Dendritic cell treated with granulocyte-macrophage colony-stimulating factor and Interleukin-4, amounts not matched to agents 40 ng/mL and 50 ng/mL, for 4 days (primary cell): ENCODE measurements at regions not wholly inside any gene's neighbourhood (a gene's known extent, or its start where the extent isn't known, plus 50 kb on each side); places are given as distances from the start of the nearest gene placed in this dataset.

Experiments
- H3K27ac Mint-ChIP-seq: one replicate; pipeline ENCODE4 v1.8.0; 2022; ENCODE audit warnings: mild to moderate bottlenecking, mixed read lengths
- H3K27me3 Mint-ChIP-seq: one replicate; pipeline ENCODE4 v1.8.0; 2022; ENCODE audit warnings: mild to moderate bottlenecking, mixed read lengths
- H3K36me3 Mint-ChIP-seq: one replicate; pipeline ENCODE4 v1.8.0; 2022; ENCODE audit warnings: low read depth, mixed read lengths
- H3K4me1 Mint-ChIP-seq: one replicate; pipeline ENCODE4 v1.8.0; 2022; ENCODE audit warnings: low read depth, mixed read lengths
- H3K4me3 Mint-ChIP-seq: one replicate; pipeline ENCODE4 v1.8.0; 2022; ENCODE audit warnings: mild to moderate bottlenecking, moderate library complexity, mixed read lengths
- H3K9me3 Mint-ChIP-seq: one replicate; pipeline ENCODE4 v1.8.0; 2022; ENCODE audit warnings: mixed read lengths
- intact Hi-C: fragments of 100-400 bp; cut with micrococcal nuclease; formaldehyde crosslinking; loops from one replicate; pipeline ENCODE4 v1.15.0; 2022

DNA sequence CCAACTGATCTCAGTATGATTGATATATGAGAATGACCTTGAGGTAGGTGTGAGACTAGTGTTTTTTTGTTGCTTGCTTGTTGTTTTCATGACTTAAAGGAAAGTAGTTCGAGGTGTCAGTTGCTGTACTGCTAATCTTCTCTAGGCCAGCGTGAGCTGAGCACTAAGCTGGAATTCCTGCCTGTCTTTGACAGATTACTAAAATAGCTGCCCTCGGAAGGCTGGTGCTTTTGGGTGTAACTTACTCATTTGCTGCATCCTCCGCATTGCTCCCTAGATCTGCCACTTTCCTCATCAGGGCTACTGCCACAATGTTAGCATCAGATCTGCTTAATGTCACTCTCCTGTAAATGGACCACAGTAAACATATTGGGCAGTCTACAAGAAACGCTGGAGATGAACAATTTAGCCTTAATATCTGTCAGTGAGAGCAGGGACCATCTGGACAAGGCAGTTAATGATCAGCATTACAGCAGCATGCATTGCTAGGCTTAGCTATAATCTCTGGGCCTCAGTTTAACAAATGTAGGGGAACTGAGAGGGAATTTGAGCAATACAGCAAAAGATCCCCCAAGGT lies 106.6 kb upstream of the CDH6 start:
- H3K36me3 Mint-ChIP-seq: no peaks in the 10 kb centered on the region
- no peaks in the 10 kb centered on the region for H3K27me3 Mint-ChIP-seq
- no peaks in the 10 kb centered on the region for H3K4me1 Mint-ChIP-seq
- no peak overlapping the region for H3K27ac Mint-ChIP-seq
- intact Hi-C loops: no loop called here
- H3K9me3 Mint-ChIP-seq: peaks cover 5% of the 10 kb centered on the region
- no peak overlapping the region for H3K4me3 Mint-ChIP-seq

DNA sequence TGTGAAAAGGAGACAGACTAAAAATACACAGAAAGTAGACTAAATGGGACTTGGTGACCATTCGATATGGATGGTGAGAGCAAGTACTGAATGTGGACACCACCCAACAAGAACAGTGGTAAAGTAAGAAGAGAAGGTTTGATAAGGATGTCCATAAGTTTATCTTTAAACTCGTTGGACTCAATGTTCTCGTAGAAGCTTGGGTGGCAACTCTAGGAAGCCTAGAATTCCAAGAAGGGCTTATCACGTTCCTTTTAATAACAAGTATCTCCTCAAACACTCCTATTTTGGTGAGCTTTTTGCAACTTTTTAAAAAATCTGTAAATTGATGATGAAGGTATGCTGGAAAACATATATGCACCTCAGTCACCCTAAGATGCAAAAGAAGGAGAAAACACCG lies 108.6 kb upstream of the CDH6 start:
- no peak overlapping the region for H3K4me3 Mint-ChIP-seq
- no peaks in the 10 kb centered on the region for H3K27me3 Mint-ChIP-seq
- intact Hi-C loops: no loop called here

DNA sequence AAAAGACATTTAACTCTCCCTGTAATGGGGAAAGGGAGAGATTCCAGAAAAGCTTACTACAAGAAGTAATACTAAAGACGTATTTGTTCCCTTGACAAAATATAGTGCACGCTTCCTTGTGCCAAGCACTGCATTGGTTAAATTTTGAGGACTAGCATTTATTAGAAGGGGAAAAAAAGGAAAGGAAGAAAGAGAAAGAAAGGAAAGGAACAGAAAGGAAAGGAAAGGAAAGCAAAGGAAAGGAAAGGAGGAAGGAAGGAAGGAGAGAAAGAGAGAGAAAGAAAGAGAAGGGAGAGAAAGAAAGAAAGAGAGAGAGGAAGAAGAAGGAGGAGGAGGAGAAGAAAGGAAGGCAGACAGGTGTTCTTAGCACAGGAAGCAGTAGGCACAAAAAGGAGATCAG lies 110.1 kb upstream of the CDH6 start:
- intact Hi-C loops: no loop called here
- Mint-ChIP-seq H3K9me3 (peaks cover 5% of the 10 kb centered on the region), H3K27ac (no peak overlapping the region), H3K36me3 (no peaks in the 10 kb centered on the region), H3K4me3 (no peak overlapping the region), H3K4me1 (no peaks in the 10 kb centered on the region), H3K27me3 (no peaks in the 10 kb centered on the region)

More for the DNA sequence above, 108.6 kb upstream of the CDH6 start:
- H3K36me3 Mint-ChIP-seq: no peaks in the 10 kb centered on the region
- H3K27ac Mint-ChIP-seq: no peak overlapping the region
- peaks cover 5% of the 10 kb centered on the region for H3K9me3 Mint-ChIP-seq
- no peaks in the 10 kb centered on the region for H3K4me1 Mint-ChIP-seq

DNA sequence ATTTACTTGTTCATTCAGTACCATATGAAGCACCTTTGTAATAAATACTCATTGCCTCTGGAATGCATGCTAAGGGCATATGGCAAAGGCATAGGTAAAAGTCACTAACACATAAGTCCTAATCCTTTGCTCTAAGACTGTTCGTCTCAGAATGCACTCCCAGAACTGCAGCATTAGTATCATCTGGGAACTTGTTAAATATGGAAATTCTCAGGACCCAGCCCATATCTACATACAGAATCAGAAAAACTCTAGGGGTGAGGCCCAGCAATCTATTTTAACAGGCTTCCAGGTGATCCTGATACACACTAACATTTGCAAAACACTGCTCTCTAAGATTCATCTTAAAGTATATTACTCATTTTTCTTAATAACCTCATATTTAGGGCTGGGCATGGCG lies 113.8 kb upstream of the CDH6 start:
- Mint-ChIP-seq H3K9me3 (peaks cover 26% of the 10 kb centered on the region), H3K27ac (no peak overlapping the region), H3K4me1 (no peaks in the 10 kb centered on the region), H3K27me3 (no peaks in the 10 kb centered on the region), H3K4me3 (no peak overlapping the region), H3K36me3 (no peaks in the 10 kb centered on the region)
- intact Hi-C loops: no loop called here

DNA sequence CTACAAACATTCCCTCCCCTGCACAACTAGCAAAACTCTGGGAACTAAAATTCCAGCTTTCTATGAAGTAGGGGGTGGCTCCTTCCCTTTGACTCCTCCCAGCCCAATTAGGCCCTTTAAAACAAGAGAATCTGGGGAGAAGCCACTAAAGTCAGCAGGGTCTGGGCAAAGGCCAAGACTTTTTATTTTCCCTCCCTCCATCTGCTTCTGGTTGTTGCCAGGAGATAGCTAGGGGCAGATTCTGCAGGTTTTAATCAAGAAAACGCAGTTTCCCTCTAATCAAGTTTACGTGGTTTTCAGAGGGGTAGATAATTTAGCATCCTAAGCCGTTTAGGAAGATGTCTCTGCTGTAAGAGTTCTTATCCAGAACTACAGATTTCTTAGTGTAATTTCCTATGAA lies 114.5 kb upstream of the CDH6 start:
- intact Hi-C loops: no loop called here
- Mint-ChIP-seq H3K27ac (no peak overlapping the region), H3K36me3 (no peaks in the 10 kb centered on the region), H3K9me3 (peaks cover 29% of the 10 kb centered on the region), H3K27me3 (no peaks in the 10 kb centered on the region), H3K4me1 (no peaks in the 10 kb centered on the region), H3K4me3 (no peak overlapping the region)

DNA sequence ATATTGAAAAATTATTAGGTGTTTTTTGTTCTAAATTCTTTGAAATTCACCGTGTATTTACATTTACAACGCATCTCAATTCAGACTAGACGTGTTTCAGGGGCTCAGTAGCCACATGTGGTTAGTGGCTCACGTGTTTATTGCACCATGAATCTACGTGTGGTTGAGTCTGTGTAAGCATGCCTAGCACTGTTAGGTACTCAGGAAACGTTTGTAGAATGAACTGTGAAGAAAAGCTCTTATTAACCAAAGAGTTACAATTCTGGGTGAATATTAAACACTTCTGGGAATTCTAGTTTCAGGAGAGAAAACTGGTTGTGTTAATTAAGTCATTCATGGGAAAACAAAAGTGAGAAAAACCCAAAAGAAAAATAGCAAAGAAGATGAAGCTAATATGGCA lies 117.5 kb upstream of the CDH6 start:
- intact Hi-C loops: no loop called here
- Mint-ChIP-seq H3K27me3 (no peaks in the 10 kb centered on the region), H3K9me3 (peaks cover 24% of the 10 kb centered on the region), H3K36me3 (no peaks in the 10 kb centered on the region), H3K4me3 (no peak overlapping the region), H3K4me1 (no peaks in the 10 kb centered on the region), H3K27ac (no peak overlapping the region)

DNA sequence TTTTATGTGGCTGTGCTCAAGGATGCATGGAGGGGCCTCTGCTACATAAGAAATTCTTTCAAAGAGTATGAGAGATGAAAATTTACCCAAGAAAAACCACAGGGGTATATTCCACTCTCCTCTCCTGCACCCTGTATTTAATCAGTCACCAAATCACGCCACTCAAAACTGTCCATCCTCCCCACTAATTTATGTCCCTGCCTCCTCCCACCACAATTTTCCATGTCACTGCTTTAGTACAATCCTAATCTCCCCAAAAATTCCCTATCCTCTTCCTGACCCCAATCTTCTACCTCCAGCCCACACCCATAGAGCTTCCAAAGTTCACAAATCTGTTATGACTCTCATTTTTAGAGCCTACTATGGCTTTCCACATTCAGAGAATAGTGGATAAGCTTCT lies 125.2 kb upstream of the CDH6 start:
- Mint-ChIP-seq H3K9me3 (no peaks in the 10 kb centered on the region), H3K27ac (no peak overlapping the region), H3K4me1 (no peaks in the 10 kb centered on the region), H3K4me3 (no peak overlapping the region), H3K36me3 (no peaks in the 10 kb centered on the region), H3K27me3 (no peaks in the 10 kb centered on the region)
- intact Hi-C loops: no loop called here

DNA sequence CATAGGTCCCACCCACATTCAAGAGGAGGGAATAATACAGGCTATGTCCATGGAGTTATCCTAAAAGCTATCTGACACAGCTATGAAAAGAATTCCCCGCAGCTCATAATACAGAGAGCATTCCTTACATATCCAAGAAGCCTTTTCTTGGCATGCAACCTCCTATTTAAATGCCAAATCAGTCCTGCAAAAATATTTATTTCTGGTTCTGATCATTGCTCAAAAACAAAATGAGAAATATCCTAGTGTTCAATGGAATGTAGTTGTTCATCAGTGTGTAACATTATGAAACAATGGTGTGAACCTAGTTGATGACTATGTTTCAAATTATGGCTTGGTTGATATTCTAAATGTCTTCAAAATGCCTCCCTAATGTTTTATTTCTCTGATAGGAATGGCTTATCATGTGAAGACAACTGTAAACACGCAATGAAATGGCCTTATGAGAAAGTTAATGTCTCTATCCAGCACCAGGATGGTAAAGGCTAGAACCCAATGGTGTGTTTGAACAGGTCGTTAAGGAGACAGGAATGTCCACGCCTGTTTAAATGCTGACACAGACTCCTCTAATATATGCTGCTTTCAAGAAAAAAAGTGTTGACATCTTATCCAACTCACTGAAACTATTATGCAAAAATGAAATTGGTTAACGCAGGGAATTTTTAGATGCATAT lies 126.7 kb upstream of the CDH6 start:
- Mint-ChIP-seq H3K4me1 (no peaks in the 10 kb centered on the region), H3K36me3 (no peaks in the 10 kb centered on the region), H3K27ac (no peak overlapping the region), H3K4me3 (no peak overlapping the region), H3K27me3 (no peaks in the 10 kb centered on the region), H3K9me3 (no peaks in the 10 kb centered on the region)
- intact Hi-C loops: no loop called here

DNA sequence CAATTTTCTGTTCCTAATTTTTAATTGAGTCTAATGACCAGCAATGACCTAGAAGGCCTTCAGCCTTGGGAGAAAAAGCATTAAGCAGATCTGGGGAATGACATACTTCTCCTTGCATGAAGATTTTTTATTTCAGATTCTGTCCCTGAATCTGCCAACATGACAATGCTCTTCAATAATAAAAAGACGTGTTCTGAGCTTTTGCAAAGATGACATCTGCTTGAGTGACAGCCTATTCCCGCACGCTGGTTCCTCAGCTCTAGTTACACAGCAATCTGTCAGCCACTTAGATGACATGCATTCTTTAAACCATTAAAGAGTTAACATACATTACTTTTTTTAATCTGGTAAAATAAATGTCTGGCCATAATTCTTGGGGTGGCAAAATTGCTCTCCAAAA lies 129.3 kb upstream of the CDH6 start:
- Mint-ChIP-seq H3K27me3 (no peaks in the 10 kb centered on the region), H3K4me3 (no peak overlapping the region), H3K4me1 (no peaks in the 10 kb centered on the region), H3K27ac (no peak overlapping the region), H3K9me3 (no peaks in the 10 kb centered on the region), H3K36me3 (no peaks in the 10 kb centered on the region)
- intact Hi-C loops: no loop called here

DNA sequence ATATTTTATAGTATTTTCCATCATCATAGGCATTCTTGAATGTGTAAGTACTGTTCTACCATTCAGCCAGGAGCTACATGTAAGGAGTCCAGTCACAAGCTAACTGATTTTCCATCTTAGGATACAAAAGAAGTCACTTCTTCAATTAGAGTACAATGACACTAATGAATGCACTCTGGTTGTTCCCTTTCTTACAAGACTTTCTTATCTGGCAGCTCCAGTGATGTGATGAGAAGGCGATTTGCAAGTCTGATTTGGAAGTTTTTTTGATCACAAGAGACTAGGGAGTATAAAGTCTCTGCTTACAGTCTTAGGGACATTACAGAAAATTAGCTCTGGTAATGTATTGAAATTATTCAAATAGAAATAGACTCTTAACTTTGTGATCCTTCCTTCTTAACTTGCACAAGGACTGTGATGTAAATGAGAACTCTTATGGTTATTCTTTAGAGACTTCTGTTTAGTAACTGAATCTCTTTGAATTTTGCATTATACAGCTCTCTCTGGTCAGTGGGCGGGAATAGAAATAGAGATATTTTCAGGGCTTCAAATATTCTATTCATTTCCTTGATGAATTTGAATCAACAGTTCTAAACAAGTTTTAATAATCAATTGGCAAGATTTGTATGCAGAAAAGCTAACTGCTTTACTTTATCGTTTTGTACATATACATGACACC lies 130.4 kb upstream of the CDH6 start:
- Mint-ChIP-seq H3K27ac (no peak overlapping the region), H3K27me3 (no peaks in the 10 kb centered on the region), H3K4me1 (no peaks in the 10 kb centered on the region), H3K4me3 (no peak overlapping the region), H3K9me3 (no peaks in the 10 kb centered on the region), H3K36me3 (no peaks in the 10 kb centered on the region)
- intact Hi-C loops: no loop called here

DNA sequence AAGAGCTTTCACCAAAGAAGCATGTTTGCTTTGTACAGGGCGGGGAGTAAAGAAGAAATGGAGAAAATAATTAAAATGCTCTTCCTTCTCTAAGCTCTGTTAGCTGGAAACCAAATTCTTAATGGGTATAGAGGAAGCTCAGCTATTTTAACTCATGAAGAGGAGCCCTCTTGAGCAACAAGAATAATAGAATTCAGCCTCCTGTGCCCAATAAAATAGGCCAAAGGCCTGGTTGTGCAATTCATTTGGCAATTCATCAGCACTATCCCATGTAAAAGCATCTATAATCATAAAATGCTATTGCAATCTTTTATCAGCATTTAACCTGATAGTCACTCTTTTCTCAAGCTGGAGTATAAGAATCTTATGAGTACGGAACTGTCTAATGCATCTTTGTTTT lies 133.6 kb upstream of the CDH6 start:
- Mint-ChIP-seq H3K4me1 (no peaks in the 10 kb centered on the region), H3K27me3 (no peaks in the 10 kb centered on the region), H3K36me3 (no peaks in the 10 kb centered on the region), H3K4me3 (no peak overlapping the region), H3K9me3 (no peaks in the 10 kb centered on the region), H3K27ac (no peak overlapping the region)
- intact Hi-C loops: no loop called here

DNA sequence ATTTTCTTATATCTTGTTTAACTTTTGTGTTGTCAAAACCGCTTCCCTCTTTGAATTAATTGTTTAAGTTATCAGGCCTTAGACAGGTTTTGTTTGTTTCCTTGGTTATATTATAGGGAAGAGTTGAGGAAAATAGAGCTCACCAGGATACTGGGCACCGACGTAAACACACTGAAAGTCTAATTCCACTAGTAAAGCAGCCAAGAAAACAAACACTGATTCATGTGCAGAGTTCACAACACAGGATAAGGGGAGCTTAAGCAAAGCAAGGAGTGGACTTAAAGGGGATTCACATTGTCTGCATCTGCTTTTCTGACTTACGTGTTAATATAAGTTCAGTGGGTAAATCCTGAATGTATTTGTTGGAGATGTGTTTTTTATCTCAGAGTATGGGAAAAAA lies 139.0 kb upstream of the CDH6 start:
- intact Hi-C loops: no loop called here
- Mint-ChIP-seq H3K4me1 (no peaks in the 10 kb centered on the region), H3K27ac (no peak overlapping the region), H3K4me3 (no peak overlapping the region), H3K36me3 (no peaks in the 10 kb centered on the region), H3K9me3 (no peaks in the 10 kb centered on the region), H3K27me3 (no peaks in the 10 kb centered on the region)

DNA sequence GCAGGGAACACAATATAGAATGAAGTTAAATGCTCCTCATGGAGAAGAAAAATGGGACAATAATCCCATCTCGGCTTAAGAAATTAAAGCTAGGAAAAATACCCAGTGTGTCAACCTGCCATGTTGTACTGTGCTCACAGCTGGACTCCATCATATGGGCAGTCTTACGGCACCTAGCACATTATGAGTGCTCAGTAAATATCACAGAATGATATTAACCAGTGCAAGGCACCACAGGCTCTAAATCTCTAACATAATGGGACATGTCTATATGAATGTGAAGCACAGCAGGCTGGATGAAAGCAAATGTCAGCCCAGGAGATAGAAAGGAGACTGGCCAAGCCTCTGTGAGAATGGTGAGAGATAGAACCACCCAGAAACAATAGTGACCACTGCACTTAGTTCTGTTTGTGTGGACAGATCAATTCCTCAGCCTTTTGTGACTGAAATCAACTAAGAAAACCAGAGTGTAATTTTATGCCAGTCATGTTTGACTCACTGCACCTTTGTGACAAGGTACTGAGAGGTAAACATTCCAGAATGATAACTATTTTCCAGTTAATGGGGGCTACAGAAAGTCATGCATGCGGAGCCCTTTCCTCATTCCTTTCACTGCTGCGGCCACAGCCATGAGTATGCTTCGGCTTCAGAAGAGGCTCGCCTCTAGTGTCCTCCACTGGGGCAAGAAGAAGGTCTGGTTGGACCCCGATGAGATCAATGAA lies 140.4 kb upstream of the CDH6 start:
- Mint-ChIP-seq H3K27ac (no peak overlapping the region), H3K36me3 (no peaks in the 10 kb centered on the region), H3K4me1 (no peaks in the 10 kb centered on the region), H3K9me3 (no peaks in the 10 kb centered on the region), H3K27me3 (no peaks in the 10 kb centered on the region), H3K4me3 (no peak overlapping the region)
- intact Hi-C loops: no loop called here

DNA sequence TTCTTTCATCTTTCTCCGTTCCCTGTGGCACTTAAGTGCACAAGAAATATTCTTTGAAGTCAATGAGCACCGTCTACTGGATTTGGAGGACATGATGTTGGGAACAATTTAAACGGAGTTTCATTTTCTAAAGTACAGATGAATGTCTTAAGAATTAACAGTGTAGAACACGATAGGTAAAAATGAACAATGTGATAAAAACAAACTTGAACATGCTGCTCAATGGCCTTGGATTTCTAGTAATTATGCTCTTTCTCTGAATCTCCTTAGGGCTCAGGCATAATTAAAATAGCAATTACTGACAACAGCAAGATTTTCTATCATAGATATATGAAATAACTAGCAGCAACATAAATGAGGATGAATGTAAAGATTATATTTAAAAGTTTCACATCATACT lies 142.2 kb upstream of the CDH6 start:
- no peak overlapping the region for H3K27ac Mint-ChIP-seq
- H3K9me3 Mint-ChIP-seq: no peaks in the 10 kb centered on the region
- H3K4me1 Mint-ChIP-seq: no peaks in the 10 kb centered on the region
- H3K27me3 Mint-ChIP-seq: no peaks in the 10 kb centered on the region
- intact Hi-C loops: no loop called here
- no peak overlapping the region for H3K4me3 Mint-ChIP-seq
- H3K36me3 Mint-ChIP-seq: no peaks in the 10 kb centered on the region
